ENCODE measurements at regions not wholly inside any gene's neighbourhood (a gene's known extent, or its start where the extent isn't known, plus 50 kb on each side); places are given as distances from the start of the nearest gene placed in this dataset.

DNA sequence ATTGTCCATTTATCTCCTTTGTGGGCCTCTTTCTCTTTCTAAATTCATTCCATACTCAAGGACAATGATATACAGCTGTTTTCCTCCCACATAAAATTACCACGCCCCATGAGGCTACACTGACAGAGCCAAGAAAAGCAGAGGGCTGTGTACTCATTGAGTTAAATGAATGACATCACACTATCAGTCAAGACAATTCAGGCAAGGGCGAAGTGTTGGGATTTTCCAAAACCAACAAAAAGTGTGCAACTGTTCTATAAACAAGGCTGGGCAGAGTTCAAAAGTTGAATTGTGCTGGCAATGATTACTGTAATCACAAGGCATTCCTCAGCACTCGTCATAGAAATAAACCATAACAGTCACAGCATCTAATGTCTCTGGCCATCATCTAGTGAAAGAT is 799.6 kb upstream of the DIAPH2 start:
- no peak overlapping the region for H2BK15ac ChIP-seq (ENCODE audit: low read depth, poor library complexity, severe bottlenecking)
- no peak overlapping the region for H4K8ac ChIP-seq (ENCODE audit: low read length)
- H3K14ac ChIP-seq (ENCODE audit: low read length in 2 of 2), result no peak overlapping the region
- no peak overlapping the region for H2AFZ ChIP-seq (ENCODE audit: low read depth, low read length)
- H3K4me1 ChIP-seq (ENCODE audit: control insufficient read depth, insufficient read depth, low read depth, low read length), result no peaks in the 10 kb centered on the region
- no peak overlapping the region for H2AK5ac ChIP-seq (ENCODE audit: low read length, severe bottlenecking)
- no peaks in the 10 kb centered on the region for H3K36me3 ChIP-seq (ENCODE audit: control insufficient read depth in 1 of 2, insufficient read depth in 2 of 2, low read depth in 1 of 2, low read length in 2 of 2)
- H3K18ac ChIP-seq (ENCODE audit: low read depth in 1 of 2, low read length in 2 of 2), result no peak overlapping the region
- WGBS, result 63% methylated on average over 1 of the region's 3 CpGs
- H2BK5ac ChIP-seq (ENCODE audit: low read depth, low read length, poor library complexity, severe bottlenecking), result no peak overlapping the region
- peak; percentile 45 for DNase-seq
- no peak overlapping the region for H3K4ac ChIP-seq (ENCODE audit: low read depth in 1 of 2, low read length in 2 of 2)
- no peak overlapping the region for H4K91ac ChIP-seq (ENCODE audit: low read length)
- no peak overlapping the region for H3K9ac ChIP-seq (ENCODE audit: low read length)
- H3K9me3 ChIP-seq (ENCODE audit: control insufficient read depth, low read length), result no peaks in the 10 kb centered on the region
- no peak overlapping the region for H3K4me3 ChIP-seq (ENCODE audit: insufficient read depth in 1 of 2, low read depth in 1 of 2, low read length in 2 of 2)
- no peak overlapping the region for H3K4me2 ChIP-seq (ENCODE audit: low read length, poor library complexity, severe bottlenecking)
- H2BK120ac ChIP-seq (ENCODE audit: low read depth, low read length), result no peak overlapping the region
- peaks cover 0 to 5% of the 10 kb centered on the region in 2 experiments for H3K27me3 ChIP-seq (ENCODE audit: control insufficient read depth in 1 of 2, insufficient read depth in 1 of 2, low read length in 2 of 2)
- no peak overlapping the region for H3K27ac ChIP-seq (ENCODE audit: low read length, poor library complexity, severe bottlenecking)
- no peaks in the 10 kb centered on the region for H3K79me1 ChIP-seq (replicated peaks; ENCODE audit: low read length, poor library complexity, severe bottlenecking)
- no peak overlapping the region for H2BK12ac ChIP-seq (ENCODE audit: low read length in 2 of 2)
- no peak overlapping the region for H3K23ac ChIP-seq (ENCODE audit: low read length in 2 of 2)

DNA sequence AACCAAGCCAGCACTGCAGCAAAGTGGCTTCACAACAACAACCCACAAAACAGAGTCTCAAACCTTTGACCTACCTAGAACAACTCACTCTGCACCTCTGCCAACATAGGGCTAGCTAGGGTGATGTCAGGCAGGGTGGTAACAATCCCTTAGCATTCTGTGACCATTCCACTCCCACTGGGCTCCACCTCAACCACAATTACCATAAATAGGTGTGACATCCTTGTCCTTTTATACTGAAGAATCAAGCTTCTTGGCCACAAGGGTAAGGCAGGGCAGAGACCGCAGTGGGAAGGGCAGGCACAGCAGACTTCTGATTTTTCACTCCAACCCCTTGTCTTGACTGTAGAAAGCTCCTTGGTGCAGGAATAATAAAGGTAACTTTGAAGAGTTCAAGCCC is 795.4 kb upstream of the DIAPH2 start:
- Histone ChIP-seq H2BK12ac (ENCODE audit: low read length in 2 of 2) (no peak overlapping the region), H3K4ac (ENCODE audit: low read depth in 1 of 2, low read length in 2 of 2) (no peak overlapping the region), H3K4me3 (ENCODE audit: insufficient read depth in 1 of 2, low read depth in 1 of 2, low read length in 2 of 2) (no peak overlapping the region), H3K4me1 (ENCODE audit: control insufficient read depth, insufficient read depth, low read depth, low read length) (no peaks in the 10 kb centered on the region), H3K23ac (ENCODE audit: low read length in 2 of 2) (no peak overlapping the region), H4K8ac (ENCODE audit: low read length) (no peak overlapping the region), H3K27ac (ENCODE audit: low read length, poor library complexity, severe bottlenecking) (no peak overlapping the region), H2AK5ac (ENCODE audit: low read length, severe bottlenecking) (no peak overlapping the region), H3K9ac (ENCODE audit: low read length) (no peak overlapping the region), H2AFZ (ENCODE audit: low read depth, low read length) (no peak overlapping the region), H3K27me3 (ENCODE audit: control insufficient read depth in 1 of 2, insufficient read depth in 1 of 2, low read length in 2 of 2) (peaks cover 0 to 8% of the 10 kb centered on the region in 2 experiments), H3K9me3 (ENCODE audit: control insufficient read depth, low read length) (no peaks in the 10 kb centered on the region), H3K4me2 (ENCODE audit: low read length, poor library complexity, severe bottlenecking) (no peak overlapping the region), H3K14ac (ENCODE audit: low read length in 2 of 2) (no peak overlapping the region), H4K91ac (ENCODE audit: low read length) (no peak overlapping the region), H3K18ac (ENCODE audit: low read depth in 1 of 2, low read length in 2 of 2) (no peak overlapping the region), H2BK5ac (ENCODE audit: low read depth, low read length, poor library complexity, severe bottlenecking) (no peak overlapping the region), H3K36me3 (ENCODE audit: control insufficient read depth in 1 of 2, insufficient read depth in 2 of 2, low read depth in 1 of 2, low read length in 2 of 2) (no peaks in the 10 kb centered on the region), H2BK15ac (ENCODE audit: low read depth, poor library complexity, severe bottlenecking) (no peak overlapping the region), H3K79me1 (replicated peaks; ENCODE audit: low read length, poor library complexity, severe bottlenecking) (no peaks in the 10 kb centered on the region), H2BK120ac (ENCODE audit: low read depth, low read length) (no peak overlapping the region)
- WGBS, result 100% methylated on average over 1 of the region's 1 CpG
- DNase-seq, result no peak

DNA sequence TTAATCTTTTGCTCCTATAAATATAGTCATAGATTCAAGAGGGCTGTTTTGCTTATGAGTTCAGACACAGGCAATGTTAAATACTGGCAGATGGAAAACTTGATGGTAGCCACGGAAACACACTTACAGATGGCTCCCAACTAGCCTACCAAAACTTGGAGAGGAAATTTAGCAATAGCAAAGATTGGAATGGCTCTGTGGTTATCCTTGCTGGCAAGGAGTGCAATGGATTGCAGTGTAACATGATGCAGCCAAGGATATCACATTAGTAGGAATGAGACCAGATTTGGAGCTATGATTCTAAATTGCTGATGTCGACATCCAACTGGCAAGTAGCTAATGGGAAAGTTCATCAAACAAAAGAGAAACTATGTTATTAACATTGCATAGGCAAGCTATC is 791.0 kb upstream of the DIAPH2 start:
- H3K4me2 ChIP-seq (ENCODE audit: low read length, poor library complexity, severe bottlenecking), result no peak overlapping the region
- peak; percentile 52 for DNase-seq
- H2AFZ ChIP-seq (ENCODE audit: low read depth, low read length), result no peak overlapping the region
- H3K4ac ChIP-seq (ENCODE audit: low read depth in 1 of 2, low read length in 2 of 2), result no peak overlapping the region
- no peak overlapping the region for H3K27ac ChIP-seq (ENCODE audit: low read length, poor library complexity, severe bottlenecking)
- peaks cover 0 to 8% of the 10 kb centered on the region in 2 experiments for H3K27me3 ChIP-seq (ENCODE audit: control insufficient read depth in 1 of 2, insufficient read depth in 1 of 2, low read length in 2 of 2)
- no peak overlapping the region for H3K9ac ChIP-seq (ENCODE audit: low read length)
- H3K14ac ChIP-seq (ENCODE audit: low read length in 2 of 2), result no peak overlapping the region
- H4K8ac ChIP-seq (ENCODE audit: low read length), result no peak overlapping the region
- H2BK5ac ChIP-seq (ENCODE audit: low read depth, low read length, poor library complexity, severe bottlenecking), result no peak overlapping the region
- H3K18ac ChIP-seq (ENCODE audit: low read depth in 1 of 2, low read length in 2 of 2), result no peak overlapping the region
- H3K23ac ChIP-seq (ENCODE audit: low read length in 2 of 2), result no peak overlapping the region
- H3K79me1 ChIP-seq (replicated peaks; ENCODE audit: low read length, poor library complexity, severe bottlenecking), result no peaks in the 10 kb centered on the region
- H3K4me1 ChIP-seq (ENCODE audit: control insufficient read depth, insufficient read depth, low read depth, low read length), result no peaks in the 10 kb centered on the region
- H4K91ac ChIP-seq (ENCODE audit: low read length), result no peak overlapping the region
- 100% methylated on average over 1 of the region's 2 CpGs for WGBS
- no peak overlapping the region for H2BK15ac ChIP-seq (ENCODE audit: low read depth, poor library complexity, severe bottlenecking)
- no peak overlapping the region for H2BK12ac ChIP-seq (ENCODE audit: low read length in 2 of 2)
- H3K9me3 ChIP-seq (ENCODE audit: control insufficient read depth, low read length), result no peaks in the 10 kb centered on the region
- no peaks in the 10 kb centered on the region for H3K36me3 ChIP-seq (ENCODE audit: control insufficient read depth in 1 of 2, insufficient read depth in 2 of 2, low read depth in 1 of 2, low read length in 2 of 2)
- no peak overlapping the region for H3K4me3 ChIP-seq (ENCODE audit: insufficient read depth in 1 of 2, low read depth in 1 of 2, low read length in 2 of 2)
- no peak overlapping the region for H2AK5ac ChIP-seq (ENCODE audit: low read length, severe bottlenecking)
- H2BK120ac ChIP-seq (ENCODE audit: low read depth, low read length), result no peak overlapping the region

DNA sequence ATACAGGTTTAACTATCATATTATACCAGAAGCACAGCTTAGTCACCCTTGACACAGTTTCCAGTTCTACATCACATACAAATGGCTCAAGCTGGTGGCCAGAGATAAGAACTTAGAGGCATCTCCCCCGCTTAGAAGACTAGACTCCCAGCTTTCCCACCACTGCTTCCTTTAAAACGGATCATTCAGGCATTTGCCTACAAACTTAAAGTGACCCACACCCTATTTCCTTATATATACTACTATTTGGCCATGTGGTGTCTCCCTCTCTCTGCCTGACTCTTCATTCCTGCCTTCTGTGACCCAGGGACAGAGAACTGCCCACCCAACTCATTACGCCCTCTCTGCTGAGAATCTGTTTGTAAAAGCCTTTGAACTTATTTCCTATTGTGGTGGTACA is 781.2 kb upstream of the DIAPH2 start:
- 17% methylated on average over 3 of the region's 3 CpGs for WGBS
- H3K36me3 ChIP-seq (ENCODE audit: control insufficient read depth in 1 of 2, insufficient read depth in 2 of 2, low read depth in 1 of 2, low read length in 2 of 2), result no peaks in the 10 kb centered on the region
- H3K79me1 ChIP-seq (replicated peaks; ENCODE audit: low read length, poor library complexity, severe bottlenecking), result no peaks in the 10 kb centered on the region
- no peak for DNase-seq
- no peak overlapping the region for H2BK15ac ChIP-seq (ENCODE audit: low read depth, poor library complexity, severe bottlenecking)
- H2BK12ac ChIP-seq (ENCODE audit: low read length in 2 of 2), result no peak overlapping the region
- no peak overlapping the region for H4K8ac ChIP-seq (ENCODE audit: low read length)
- H4K91ac ChIP-seq (ENCODE audit: low read length), result no peak overlapping the region
- no peak overlapping the region for H3K27ac ChIP-seq (ENCODE audit: low read length, poor library complexity, severe bottlenecking)
- H2AFZ ChIP-seq (ENCODE audit: low read depth, low read length), result no peak overlapping the region
- H3K14ac ChIP-seq (ENCODE audit: low read length in 2 of 2), result no peak overlapping the region
- H3K9ac ChIP-seq (ENCODE audit: low read length), result no peak overlapping the region
- H2BK120ac ChIP-seq (ENCODE audit: low read depth, low read length), result no peak overlapping the region
- H3K27me3 ChIP-seq (ENCODE audit: control insufficient read depth in 1 of 2, insufficient read depth in 1 of 2, low read length in 2 of 2), result no peaks in the 10 kb centered on the region
- H2BK5ac ChIP-seq (ENCODE audit: low read depth, low read length, poor library complexity, severe bottlenecking), result no peak overlapping the region
- H3K4ac ChIP-seq (ENCODE audit: low read depth in 1 of 2, low read length in 2 of 2), result no peak overlapping the region
- H3K23ac ChIP-seq (ENCODE audit: low read length in 2 of 2), result no peak overlapping the region
- no peak overlapping the region for H3K4me3 ChIP-seq (ENCODE audit: insufficient read depth in 1 of 2, low read depth in 1 of 2, low read length in 2 of 2)
- H3K4me1 ChIP-seq (ENCODE audit: control insufficient read depth, insufficient read depth, low read depth, low read length), result no peaks in the 10 kb centered on the region
- H3K18ac ChIP-seq (ENCODE audit: low read depth in 1 of 2, low read length in 2 of 2), result no peak overlapping the region
- H3K4me2 ChIP-seq (ENCODE audit: low read length, poor library complexity, severe bottlenecking), result no peak overlapping the region
- H2AK5ac ChIP-seq (ENCODE audit: low read length, severe bottlenecking), result no peak overlapping the region
- peaks cover 5% of the 10 kb centered on the region for H3K9me3 ChIP-seq (ENCODE audit: control insufficient read depth, low read length)

Measured in mesenchymal stem cell (in vitro differentiated cells and primary cell).